ENCODE measurements at regions not wholly inside any gene's neighbourhood (a gene's known extent, or its start where the extent isn't known, plus 50 kb on each side); places are given as distances from the start of the nearest gene placed in this dataset.

DNA sequence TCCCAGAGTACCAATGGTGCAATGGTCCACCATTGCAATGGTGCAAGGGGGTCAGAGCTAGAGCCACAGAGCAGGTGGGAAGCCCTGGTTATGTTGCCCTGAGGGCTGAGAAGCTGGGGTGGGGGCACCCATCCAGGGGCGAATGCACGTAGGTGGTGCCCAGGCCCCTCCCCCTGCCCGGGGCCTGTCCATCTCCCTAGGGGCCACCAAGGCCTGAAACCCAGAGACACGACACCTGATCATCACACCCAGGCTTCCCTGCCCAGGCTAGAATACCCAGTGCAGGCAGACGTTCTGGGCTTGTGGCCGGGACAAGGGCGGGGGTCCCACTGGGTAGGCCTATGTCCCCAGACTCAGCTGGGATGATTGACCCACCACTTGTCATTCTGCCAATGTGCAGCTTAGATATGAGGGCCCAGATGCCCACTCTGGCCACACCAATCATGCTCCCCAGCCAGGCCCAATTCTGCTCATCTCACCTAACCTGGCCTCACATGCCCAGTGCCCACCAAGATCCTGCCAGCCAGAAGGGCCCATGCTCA is 83.2 kb downstream of the ALG10 start:
- TF ChIP-seq, protein P1, sequence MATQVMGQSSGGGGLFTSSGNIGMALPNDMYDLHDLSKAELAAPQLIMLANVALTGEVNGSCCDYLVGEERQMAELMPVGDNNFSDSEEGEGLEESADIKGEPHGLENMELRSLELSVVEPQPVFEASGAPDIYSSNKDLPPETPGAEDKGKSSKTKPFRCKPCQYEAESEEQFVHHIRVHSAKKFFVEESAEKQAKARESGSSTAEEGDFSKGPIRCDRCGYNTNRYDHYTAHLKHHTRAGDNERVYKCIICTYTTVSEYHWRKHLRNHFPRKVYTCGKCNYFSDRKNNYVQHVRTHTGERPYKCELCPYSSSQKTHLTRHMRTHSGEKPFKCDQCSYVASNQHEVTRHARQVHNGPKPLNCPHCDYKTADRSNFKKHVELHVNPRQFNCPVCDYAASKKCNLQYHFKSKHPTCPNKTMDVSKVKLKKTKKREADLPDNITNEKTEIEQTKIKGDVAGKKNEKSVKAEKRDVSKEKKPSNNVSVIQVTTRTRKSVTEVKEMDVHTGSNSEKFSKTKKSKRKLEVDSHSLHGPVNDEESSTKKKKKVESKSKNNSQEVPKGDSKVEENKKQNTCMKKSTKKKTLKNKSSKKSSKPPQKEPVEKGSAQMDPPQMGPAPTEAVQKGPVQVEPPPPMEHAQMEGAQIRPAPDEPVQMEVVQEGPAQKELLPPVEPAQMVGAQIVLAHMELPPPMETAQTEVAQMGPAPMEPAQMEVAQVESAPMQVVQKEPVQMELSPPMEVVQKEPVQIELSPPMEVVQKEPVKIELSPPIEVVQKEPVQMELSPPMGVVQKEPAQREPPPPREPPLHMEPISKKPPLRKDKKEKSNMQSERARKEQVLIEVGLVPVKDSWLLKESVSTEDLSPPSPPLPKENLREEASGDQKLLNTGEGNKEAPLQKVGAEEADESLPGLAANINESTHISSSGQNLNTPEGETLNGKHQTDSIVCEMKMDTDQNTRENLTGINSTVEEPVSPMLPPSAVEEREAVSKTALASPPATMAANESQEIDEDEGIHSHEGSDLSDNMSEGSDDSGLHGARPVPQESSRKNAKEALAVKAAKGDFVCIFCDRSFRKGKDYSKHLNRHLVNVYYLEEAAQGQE (tag by site-specific recombination; IDR thresholded peaks at IDR 0.05), result no peak
- TF ChIP-seq, protein P2, sequence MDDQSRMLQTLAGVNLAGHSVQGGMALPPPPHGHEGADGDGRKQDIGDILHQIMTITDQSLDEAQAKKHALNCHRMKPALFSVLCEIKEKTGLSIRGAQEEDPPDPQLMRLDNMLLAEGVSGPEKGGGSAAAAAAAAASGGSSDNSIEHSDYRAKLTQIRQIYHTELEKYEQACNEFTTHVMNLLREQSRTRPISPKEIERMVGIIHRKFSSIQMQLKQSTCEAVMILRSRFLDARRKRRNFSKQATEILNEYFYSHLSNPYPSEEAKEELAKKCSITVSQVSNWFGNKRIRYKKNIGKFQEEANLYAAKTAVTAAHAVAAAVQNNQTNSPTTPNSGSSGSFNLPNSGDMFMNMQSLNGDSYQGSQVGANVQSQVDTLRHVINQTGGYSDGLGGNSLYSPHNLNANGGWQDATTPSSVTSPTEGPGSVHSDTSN (CRISPR knock-in tag; IDR thresholded peaks at IDR 0.05), result no peak
